Tibial artery (tissue), 4 donors: ENCODE measurements at regions not wholly inside any gene's neighbourhood (a gene's known extent, or its start where the extent isn't known, plus 50 kb on each side); places are given as distances from the start of the nearest gene placed in this dataset.

Experiments
- DNase-seq, 2 donors: peaks; one replicate each; pipeline ENCODE4 v3.0.0-alpha.2; 2019
- H3K27ac ChIP-seq, 2 donors: fragments of 200-600 bp; sonication (generic) in 1 of 2; 1 replicate in 1 of 2; 2 replicates in 1 of 2; pipeline ENCODE4 v1.5.1; 2018 to 2019; ENCODE audit warnings: mild to moderate bottlenecking in 1 of 2
- H3K27me3 ChIP-seq, 2 donors: fragments of 200-600 bp; sonication (generic) in 1 of 2; one replicate each; pipeline versions ENCODE4 v1.5.1 to v1.6.0; 2016 to 2019
- H3K36me3 ChIP-seq, 3 donors: fragments of 200-600 bp; sonication (generic) in 2 of 3; one replicate each; pipeline ENCODE4 v1.5.1; 2016 to 2019; ENCODE audit warnings: mild to moderate bottlenecking in 2 of 3
- H3K4me1 ChIP-seq, 4 donors: fragments of 200-600 bp; sonication (generic) in 2 of 4; 1 replicate in 3 of 4; 2 replicates in 1 of 4; pipeline ENCODE4 v1.5.1; 2016 to 2019
- H3K4me3 ChIP-seq, 2 donors: fragments of 200-600 bp; sonication (generic) in 1 of 2; 1 replicate in 1 of 2; 2 replicates in 1 of 2; pipeline ENCODE4 v1.5.1; 2018 to 2019; ENCODE audit warnings: mild to moderate bottlenecking in 2 of 2
- H3K9me3 ChIP-seq, 3 donors: fragments of 200-600 bp; sonication (generic) in 1 of 3; one replicate each; pipeline ENCODE4 v1.5.1; 2016 to 2019
- intact Hi-C: fragments of 100-400 bp; cut with DNase I; formaldehyde crosslinking; loops from one replicate; pipeline ENCODE4 v1.15.0; 2023; ENCODE audit warnings: low total_unique reads
- TF ChIP-seq, protein P1 (sequence below), 2 experiments: fragments of 200-600 bp in 1 of 2; fragments of 450-650 bp in 1 of 2; IDR thresholded peaks; one replicate each; pipeline ENCODE4 v1.5.1; 2017 to 2019; ENCODE audit warnings: antibody characterized with exemption in 2 of 2, mild to moderate bottlenecking in 1 of 2, moderate library complexity in 1 of 2

DNA sequence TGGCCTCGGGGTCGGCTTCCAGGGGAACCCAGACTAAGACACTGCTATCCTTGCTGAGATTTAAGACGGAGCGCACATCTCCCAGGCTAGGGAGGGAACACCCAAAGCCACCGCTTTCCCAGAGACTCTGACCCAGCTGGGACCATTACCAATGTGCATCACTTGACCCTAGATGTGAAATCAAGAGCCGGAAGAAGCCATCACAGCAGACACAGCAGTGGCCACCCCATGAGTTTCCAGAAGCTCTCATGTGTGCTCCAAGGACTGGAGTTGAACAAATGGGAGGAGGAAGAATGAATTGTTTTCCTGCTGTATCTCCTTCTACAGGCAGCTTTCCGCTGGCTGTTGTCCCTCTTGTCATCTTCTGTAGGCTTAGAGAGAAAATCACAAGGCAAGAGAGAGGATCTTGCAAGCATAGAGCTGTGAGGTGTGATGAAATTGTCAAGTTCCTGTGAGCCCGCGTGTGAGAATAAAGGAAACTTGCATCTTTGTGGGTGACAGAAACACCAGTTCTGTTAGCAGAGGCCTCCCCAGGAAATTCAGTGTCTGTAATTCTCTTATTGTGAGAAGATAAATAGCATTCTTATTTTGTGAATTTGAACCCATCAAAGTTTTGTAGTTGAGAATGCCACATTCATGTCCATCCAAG, 711.8 kb downstream of the UQCRFS1 start:
- no peak for DNase-seq
- Histone ChIP-seq H3K9me3 (no peaks in the 10 kb centered on the region), H3K27ac (no peak overlapping the region), H3K36me3 (no peaks in the 10 kb centered on the region), H3K4me3 (no peak overlapping the region), H3K27me3 (no peaks in the 10 kb centered on the region), H3K4me1 (no peaks in the 10 kb centered on the region)
- TF ChIP-seq, protein P1, sequence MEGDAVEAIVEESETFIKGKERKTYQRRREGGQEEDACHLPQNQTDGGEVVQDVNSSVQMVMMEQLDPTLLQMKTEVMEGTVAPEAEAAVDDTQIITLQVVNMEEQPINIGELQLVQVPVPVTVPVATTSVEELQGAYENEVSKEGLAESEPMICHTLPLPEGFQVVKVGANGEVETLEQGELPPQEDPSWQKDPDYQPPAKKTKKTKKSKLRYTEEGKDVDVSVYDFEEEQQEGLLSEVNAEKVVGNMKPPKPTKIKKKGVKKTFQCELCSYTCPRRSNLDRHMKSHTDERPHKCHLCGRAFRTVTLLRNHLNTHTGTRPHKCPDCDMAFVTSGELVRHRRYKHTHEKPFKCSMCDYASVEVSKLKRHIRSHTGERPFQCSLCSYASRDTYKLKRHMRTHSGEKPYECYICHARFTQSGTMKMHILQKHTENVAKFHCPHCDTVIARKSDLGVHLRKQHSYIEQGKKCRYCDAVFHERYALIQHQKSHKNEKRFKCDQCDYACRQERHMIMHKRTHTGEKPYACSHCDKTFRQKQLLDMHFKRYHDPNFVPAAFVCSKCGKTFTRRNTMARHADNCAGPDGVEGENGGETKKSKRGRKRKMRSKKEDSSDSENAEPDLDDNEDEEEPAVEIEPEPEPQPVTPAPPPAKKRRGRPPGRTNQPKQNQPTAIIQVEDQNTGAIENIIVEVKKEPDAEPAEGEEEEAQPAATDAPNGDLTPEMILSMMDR (IDR thresholded peaks at IDR 0.05): no peak
- intact Hi-C loops: no loop called here

DNA sequence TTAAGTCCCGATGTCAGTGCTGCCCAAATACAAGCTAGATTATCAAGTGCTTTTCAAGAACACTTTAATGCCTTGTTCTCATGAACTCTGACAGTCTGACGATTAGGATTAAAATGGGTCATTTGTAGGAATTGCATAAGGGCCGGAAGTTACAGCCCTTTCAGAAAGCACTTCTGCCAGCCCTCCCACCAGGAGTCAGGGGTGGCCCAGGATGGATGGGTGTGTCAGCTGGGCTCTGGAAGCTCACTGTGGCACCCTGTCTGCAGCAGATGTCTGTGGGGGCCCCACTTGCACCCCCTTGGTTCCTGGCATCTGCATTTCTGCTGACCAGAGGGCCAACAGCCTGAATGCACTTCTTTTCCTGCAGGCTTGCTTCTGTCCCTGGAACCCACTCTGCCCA, 712.7 kb downstream of the UQCRFS1 start:
- intact Hi-C loops: no loop called here

DNA sequence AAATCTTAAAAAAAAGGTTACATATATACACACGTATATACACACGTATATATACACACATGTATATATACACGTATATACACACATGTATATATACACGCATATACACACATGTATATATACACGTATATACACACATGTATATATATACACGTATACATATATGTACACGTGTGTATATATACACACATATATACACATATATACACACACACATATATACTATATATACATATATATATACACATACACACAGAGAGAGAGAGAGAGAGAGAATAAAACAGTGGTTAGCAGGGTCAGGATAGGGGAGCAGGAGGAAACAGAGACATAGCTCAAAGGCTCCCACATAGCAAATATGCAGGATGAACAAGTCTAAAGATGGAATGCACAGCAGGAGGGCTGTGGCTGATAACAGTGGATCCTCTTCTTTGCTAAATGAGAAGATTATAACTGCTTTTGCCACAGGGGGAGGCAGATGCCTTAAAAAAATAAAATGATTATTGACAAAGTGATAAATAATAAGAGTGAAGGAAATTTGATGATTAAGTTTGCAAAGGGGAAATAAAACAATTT, 714.5 kb downstream of the UQCRFS1 start:
- Histone ChIP-seq H3K4me1 (no peaks in the 10 kb centered on the region), H3K27ac (no peak overlapping the region), H3K4me3 (no peak overlapping the region), H3K9me3 (no peaks in the 10 kb centered on the region), H3K36me3 (no peaks in the 10 kb centered on the region), H3K27me3 (no peaks in the 10 kb centered on the region)
- TF ChIP-seq, protein P1 (IDR thresholded peaks at IDR 0.05): no peak
- no peak for DNase-seq
- intact Hi-C loops: no loop called here

More for the DNA sequence above, 712.7 kb downstream of the UQCRFS1 start:
- no peaks in the 10 kb centered on the region for H3K36me3 ChIP-seq
- TF ChIP-seq, protein P1 (IDR thresholded peaks at IDR 0.05): no peak
- H3K4me1 ChIP-seq: no peaks in the 10 kb centered on the region
- H3K27ac ChIP-seq: no peak overlapping the region
- H3K9me3 ChIP-seq: no peaks in the 10 kb centered on the region
- H3K4me3 ChIP-seq: no peak overlapping the region
- H3K27me3 ChIP-seq: no peaks in the 10 kb centered on the region
- DNase-seq: no peak

DNA sequence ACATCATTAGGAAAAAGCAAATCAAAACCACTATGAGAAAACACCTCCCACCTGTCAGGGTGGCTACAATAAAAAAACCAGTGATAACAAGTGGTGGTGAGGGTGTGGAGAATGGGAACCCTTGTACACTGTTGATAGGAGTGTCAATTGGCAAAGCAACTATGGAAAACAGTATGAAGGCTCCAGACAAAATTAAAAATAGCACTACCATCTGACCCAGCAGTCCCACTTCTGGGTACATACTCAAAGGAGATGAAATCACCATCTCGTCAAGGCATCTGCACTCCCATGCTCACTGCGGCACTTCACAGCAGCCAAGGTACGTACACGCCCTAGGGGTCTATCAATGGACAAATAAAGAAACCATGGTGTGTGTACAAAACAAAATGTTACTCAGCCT, 715.1 kb downstream of the UQCRFS1 start:
- Histone ChIP-seq H3K4me1 (no peaks in the 10 kb centered on the region), H3K9me3 (no peaks in the 10 kb centered on the region), H3K36me3 (no peaks in the 10 kb centered on the region), H3K4me3 (no peak overlapping the region), H3K27ac (no peak overlapping the region), H3K27me3 (no peaks in the 10 kb centered on the region)
- DNase-seq: no peak
- TF ChIP-seq, protein P1 (IDR thresholded peaks at IDR 0.05): no peak
- intact Hi-C loops: no loop called here

DNA sequence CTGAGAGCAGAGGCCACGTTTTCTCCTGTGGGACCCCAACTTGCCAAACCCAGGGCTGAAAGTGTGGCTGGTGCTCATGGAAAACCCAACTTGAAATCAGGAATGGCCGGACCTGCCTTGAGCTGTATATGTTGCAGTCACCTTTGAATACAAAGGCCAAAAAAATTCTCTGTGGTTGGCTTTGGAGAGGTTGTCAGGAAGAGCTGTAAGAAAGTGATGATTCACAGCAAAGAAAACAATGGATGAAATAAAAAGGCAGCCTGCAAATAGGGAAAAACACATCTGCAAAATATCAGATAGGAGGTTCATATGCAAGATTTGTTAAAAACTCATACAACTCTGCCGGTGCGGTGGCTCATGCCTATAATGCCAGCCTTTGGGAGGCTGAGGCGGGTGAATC, 715.8 kb downstream of the UQCRFS1 start:
- no peaks in the 10 kb centered on the region for H3K4me1 ChIP-seq
- intact Hi-C loops: no loop called here
- H3K4me3 ChIP-seq: no peak overlapping the region
- H3K27ac ChIP-seq: no peak overlapping the region
- H3K27me3 ChIP-seq: no peaks in the 10 kb centered on the region
- H3K9me3 ChIP-seq: no peaks in the 10 kb centered on the region
- no peaks in the 10 kb centered on the region for H3K36me3 ChIP-seq
- no peak for DNase-seq
- TF ChIP-seq, protein P1 (IDR thresholded peaks at IDR 0.05): no peak
